Neural progenitor cell (in vitro differentiated cells): ENCODE measurements at regions not wholly inside any gene's neighbourhood (a gene's known extent, or its start where the extent isn't known, plus 50 kb on each side); places are given as distances from the start of the nearest gene placed in this dataset.
A peak's percentile ranks its signal among the peaks of the same experiment; 100 is the strongest.

Experiments used
- DNase-seq: peaks from one replicate; pipeline ENCODE4 v3.0.0-alpha.2; 2016; ENCODE audit warnings: low spot score
- H2AFZ ChIP-seq: fragments of 200-600 bp; sonication (generic); replicated peaks from 2 replicates; pipeline ENCODE4 v1.6.1; 2016; ENCODE audit warnings: antibody characterized with exemption
- H3F3A ChIP-seq: fragments of 200-600 bp; sonication (generic); 2 replicates; pipeline ENCODE4 v1.6.1; 2016; ENCODE audit warnings: antibody characterized with exemption, low read depth
- H3K27ac ChIP-seq: fragments of 200-600 bp; sonication (generic); 2 replicates; pipeline ENCODE4 v1.5.1; 2016; ENCODE audit warnings: mild to moderate bottlenecking
- H3K27me3 ChIP-seq: fragments of 200-600 bp; sonication (generic); 2 replicates; pipeline ENCODE4 v1.6.1; 2016; ENCODE audit warnings: mild to moderate bottlenecking, moderate library complexity
- H3K36me3 ChIP-seq: fragments of 200-600 bp; sonication (generic); 2 replicates; pipeline ENCODE4 v1.5.1; 2016
- H3K4me1 ChIP-seq: fragments of 200-600 bp; sonication (generic); 2 replicates; pipeline ENCODE4 v1.6.1; 2016; ENCODE audit warnings: mixed run types
- H3K4me2 ChIP-seq: fragments of 200-600 bp; sonication (generic); 2 replicates; pipeline ENCODE4 v1.6.1; 2016
- H3K4me3 ChIP-seq: fragments of 200-600 bp; sonication (generic); 2 replicates; pipeline ENCODE4 v1.5.1; 2016
- H3K79me2 ChIP-seq: fragments of 200-600 bp; sonication (generic); 2 replicates; pipeline ENCODE4 v1.6.1; 2016; ENCODE audit warnings: low read depth
- H3K9ac ChIP-seq: fragments of 200-600 bp; sonication (generic); 2 replicates; pipeline ENCODE4 v1.6.1; 2016
- H3K9me3 ChIP-seq: fragments of 200-600 bp; sonication (generic); 2 replicates; pipeline ENCODE4 v1.5.1; 2016; ENCODE audit warnings: low read depth
- H4K20me1 ChIP-seq: fragments of 200-600 bp; sonication (generic); 2 replicates; pipeline ENCODE4 v1.6.1; 2016; ENCODE audit warnings: low read depth
- H3K27ac Mint-ChIP-seq: 3 replicates; pipeline ENCODE4 v1.8.0; 2021; ENCODE audit warnings: mixed read lengths
- H3K27me3 Mint-ChIP-seq: 2 replicates; pipeline ENCODE4 v1.8.0; 2022; ENCODE audit warnings: low read depth, mild to moderate bottlenecking, inconsistent platforms, moderate library complexity, mixed read lengths; ENCODE audit not compliant: insufficient read depth
- H3K36me3 Mint-ChIP-seq: 3 replicates; pipeline ENCODE4 v1.8.0; 2021; ENCODE audit warnings: mixed read lengths
- H3K4me1 Mint-ChIP-seq: 3 replicates; pipeline ENCODE4 v1.8.0; 2021; ENCODE audit warnings: mixed read lengths
- H3K4me3 Mint-ChIP-seq: 3 replicates; pipeline ENCODE4 v1.8.0; 2021; ENCODE audit warnings: mild to moderate bottlenecking, moderate library complexity, mixed read lengths
- H3K9me3 Mint-ChIP-seq: 3 replicates; pipeline ENCODE4 v1.8.0; 2020; ENCODE audit warnings: mixed read lengths
- CTCF ChIP-seq: fragments of 200-600 bp; sonication (generic); IDR thresholded peaks from 2 replicates; pipeline ENCODE4 v1.5.1; 2017; ENCODE audit warnings: antibody characterized with exemption, mild to moderate bottlenecking
- EZH2 ChIP-seq: fragments of 200-600 bp; sonication (generic); IDR thresholded peaks from 2 replicates; pipeline ENCODE4 v1.6.1; 2017; ENCODE audit warnings: antibody characterized with exemption, mild to moderate bottlenecking, moderate library complexity
- EZH2phosphoT487 ChIP-seq: fragments of 200-600 bp; sonication (generic); IDR thresholded peaks from 2 replicates; pipeline ENCODE4 v1.6.1; 2017; ENCODE audit warnings: antibody characterized with exemption

GRCh38 chr2:194203898-194204297 lies 1453.1 kb upstream of the SLC39A10 start:
- Histone ChIP-seq H3K79me2 (no peaks in the 10 kb centered on the region), H3K36me3 (no peaks in the 10 kb centered on the region), H3F3A (no peaks in the 10 kb centered on the region), H3K27ac (no peak overlapping the region), H3K4me2 (no peak overlapping the region), H3K4me1 (no peaks in the 10 kb centered on the region), H3K9ac (no peak overlapping the region), H2AFZ (no peak overlapping the region), H3K27me3 (no peaks in the 10 kb centered on the region), H3K9me3 (no peaks in the 10 kb centered on the region), H4K20me1 (no peaks in the 10 kb centered on the region), H3K4me3 (no peak overlapping the region)
- no peak overlapping the region for H3K4me3 Mint-ChIP-seq
- no peak for TF ChIP-seq CTCF
- no peak for TF ChIP-seq EZH2
- no peak for TF ChIP-seq EZH2phosphoT487
- peaks cover 2% of the 10 kb centered on the region for H3K9me3 Mint-ChIP-seq
- no peak for DNase-seq
- no peaks in the 10 kb centered on the region for H3K4me1 Mint-ChIP-seq
- H3K27me3 Mint-ChIP-seq, result peaks cover 4% of the 10 kb centered on the region
- no peak overlapping the region for H3K27ac Mint-ChIP-seq
- H3K36me3 Mint-ChIP-seq, result no peaks in the 10 kb centered on the region

- TF ChIP-seq EZH2phosphoT487, result no peak
- TF ChIP-seq EZH2, result no peak
- no peak for TF ChIP-seq CTCF
- H3K36me3 ChIP-seq, result no peaks in the 10 kb centered on the region
- no peaks in the 10 kb centered on the region for H3K27me3 Mint-ChIP-seq
- H3K9me3 Mint-ChIP-seq, result no peaks in the 10 kb centered on the region
- H2AFZ ChIP-seq, result no peak overlapping the region
- H3F3A ChIP-seq, result no peaks in the 10 kb centered on the region
- H3K79me2 ChIP-seq, result no peaks in the 10 kb centered on the region
- H3K4me3 ChIP-seq, result no peak overlapping the region
- H3K4me2 ChIP-seq, result no peak overlapping the region
- DNase-seq, result no peak
- H3K9me3 ChIP-seq, result no peaks in the 10 kb centered on the region
- no peak overlapping the region for H3K4me3 Mint-ChIP-seq
- no peak overlapping the region for H3K27ac Mint-ChIP-seq
- no peaks in the 10 kb centered on the region for H3K36me3 Mint-ChIP-seq
- no peak overlapping the region for H3K27ac ChIP-seq
- no peaks in the 10 kb centered on the region for H3K4me1 Mint-ChIP-seq
- H3K4me1 ChIP-seq, result no peaks in the 10 kb centered on the region
- H4K20me1 ChIP-seq, result no peaks in the 10 kb centered on the region
- H3K9ac ChIP-seq, result no peak overlapping the region
- no peaks in the 10 kb centered on the region for H3K27me3 ChIP-seq
Observed at GRCh38 chr2:194182888-194183287, 1474.1 kb upstream of the SLC39A10 start.

GRCh38 chr2:194176134-194176533 lies 1480.9 kb upstream of the SLC39A10 start:
- TF ChIP-seq EZH2 (no peak), EZH2phosphoT487 (no peak), CTCF (no peak)
- Mint-ChIP-seq H3K27me3 (peaks cover 2% of the 10 kb centered on the region), H3K27ac (no peak overlapping the region), H3K4me1 (no peaks in the 10 kb centered on the region), H3K36me3 (no peaks in the 10 kb centered on the region), H3K4me3 (no peak overlapping the region), H3K9me3 (peaks cover 5% of the 10 kb centered on the region)
- Histone ChIP-seq H3K79me2 (no peaks in the 10 kb centered on the region), H3K4me1 (no peaks in the 10 kb centered on the region), H3F3A (no peaks in the 10 kb centered on the region), H3K27me3 (no peaks in the 10 kb centered on the region), H3K36me3 (no peaks in the 10 kb centered on the region), H3K4me3 (no peak overlapping the region), H3K4me2 (no peak overlapping the region), H4K20me1 (no peaks in the 10 kb centered on the region), H3K27ac (no peak overlapping the region), H2AFZ (no peak overlapping the region), H3K9ac (no peak overlapping the region), H3K9me3 (no peaks in the 10 kb centered on the region)
- DNase-seq, result no peak

- Mint-ChIP-seq H3K4me1 (no peaks in the 10 kb centered on the region), H3K27me3 (no peaks in the 10 kb centered on the region), H3K4me3 (no peak overlapping the region), H3K9me3 (no peaks in the 10 kb centered on the region), H3K36me3 (no peaks in the 10 kb centered on the region), H3K27ac (no peak overlapping the region)
- Histone ChIP-seq H3K36me3 (no peaks in the 10 kb centered on the region), H3K4me3 (no peak overlapping the region), H3K9me3 (no peaks in the 10 kb centered on the region), H3K4me2 (no peak overlapping the region), H3K9ac (no peak overlapping the region), H3K79me2 (no peaks in the 10 kb centered on the region), H3K27me3 (no peaks in the 10 kb centered on the region), H3K27ac (no peak overlapping the region), H3K4me1 (no peaks in the 10 kb centered on the region), H2AFZ (no peak overlapping the region), H3F3A (no peaks in the 10 kb centered on the region), H4K20me1 (no peaks in the 10 kb centered on the region)
- DNase-seq, result peak; percentile 53
- TF ChIP-seq EZH2phosphoT487 (no peak), CTCF (peak; percentile 69)
Observed at GRCh38 chr2:194166818-194167217, 1490.2 kb upstream of the SLC39A10 start.
